GM19395 (cell line): ENCODE measurements at regions not wholly inside any gene's neighbourhood (a gene's known extent, or its start where the extent isn't known, plus 50 kb on each side); places are given as distances from the start of the nearest gene placed in this dataset.
"Not testable (repeated sequence)": the region's sequence is repeated elsewhere in the genome, so short reads cannot be mapped to it uniquely, and the experiment has no call there.

ENCODE experiments used
- ATAC-seq: cut with Tn5 transposase; IDR thresholded peaks from one replicate; pipeline ENCODE4 v1.9.1; 2021; ENCODE audit warnings: mild to moderate bottlenecking, moderate library complexity; ENCODE audit not compliant: unreplicated experiment

DNA sequence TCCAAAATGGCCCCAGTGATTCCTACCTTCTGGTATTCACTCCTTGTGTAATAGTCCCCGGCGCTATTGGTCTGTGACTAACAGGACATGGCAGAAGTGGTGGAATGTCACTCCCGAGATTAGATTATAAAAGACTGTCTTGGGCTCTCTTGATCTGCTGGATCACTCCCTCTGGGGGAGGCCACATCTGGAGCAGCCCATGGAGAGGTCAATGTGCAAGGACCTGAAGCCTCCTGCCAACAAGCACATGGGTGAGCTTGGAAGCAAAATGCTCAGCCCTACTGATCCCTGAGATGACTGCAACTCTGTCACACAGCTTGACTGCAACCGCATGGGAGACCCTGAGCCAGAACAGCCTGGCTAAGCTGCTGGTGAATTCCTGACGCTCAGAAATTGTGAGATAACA is 94.3 kb upstream of the GLI2 start:
- ATAC-seq, result no peak

DNA sequence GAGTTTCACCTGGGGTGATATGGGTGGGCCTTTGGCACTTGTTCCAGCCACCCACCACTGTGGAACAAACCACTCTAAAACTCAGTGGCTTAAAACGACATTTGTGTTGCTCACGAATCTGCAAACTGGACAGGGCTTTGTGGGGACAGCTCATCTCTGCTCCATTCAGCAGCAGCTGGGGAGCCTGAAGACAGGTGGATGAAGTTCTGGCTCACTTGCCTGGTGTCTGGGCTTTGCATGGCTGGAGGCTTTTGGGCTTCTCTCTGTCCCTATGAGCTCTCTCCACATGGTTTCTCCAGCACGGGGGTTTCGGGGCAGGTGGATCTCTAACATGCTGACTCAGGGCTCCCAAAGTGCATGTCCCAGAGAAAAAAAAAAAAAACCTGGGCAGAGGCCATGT is 93.0 kb upstream of the GLI2 start:
- ATAC-seq, result no peak

DNA sequence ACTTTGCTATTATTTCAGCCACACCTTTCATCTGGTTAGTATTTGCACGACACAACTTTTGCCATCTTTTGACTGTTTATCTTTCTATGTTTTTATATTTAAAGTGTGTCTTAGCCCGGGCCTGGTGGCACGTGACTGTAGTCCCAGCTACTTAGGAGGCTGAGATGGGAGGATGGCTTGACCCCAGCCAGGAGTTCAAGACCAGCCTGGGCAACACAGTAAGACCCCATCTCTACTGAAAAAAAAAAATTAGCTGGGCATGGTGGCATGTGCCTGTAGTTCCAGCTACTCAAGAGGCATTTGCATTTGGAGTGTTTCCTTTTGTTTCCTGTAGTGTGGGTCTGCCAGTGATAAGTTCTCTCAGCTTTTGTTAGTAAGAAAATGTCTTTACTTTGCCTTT is 88.7 kb upstream of the GLI2 start:
- ATAC-seq, result no peak

DNA sequence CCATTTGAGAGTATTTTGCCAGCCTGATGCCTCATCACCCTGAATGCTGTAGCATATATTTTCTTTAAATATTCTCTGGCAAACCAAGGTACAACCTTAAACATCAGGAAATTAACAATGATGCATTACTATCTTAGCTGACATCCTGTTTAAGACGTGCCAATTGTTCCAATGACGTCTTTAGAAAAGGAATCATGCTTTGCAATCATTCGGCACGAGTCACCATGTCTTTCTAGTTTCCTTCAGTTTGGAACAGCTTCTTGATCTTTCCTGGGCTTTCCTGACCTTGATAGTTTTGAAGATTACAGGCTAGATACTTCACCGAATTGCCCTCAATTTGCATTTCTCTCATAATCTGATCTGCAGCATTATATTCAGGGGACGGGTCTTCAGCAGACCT is 88.2 kb upstream of the GLI2 start:
- no peak for ATAC-seq

DNA sequence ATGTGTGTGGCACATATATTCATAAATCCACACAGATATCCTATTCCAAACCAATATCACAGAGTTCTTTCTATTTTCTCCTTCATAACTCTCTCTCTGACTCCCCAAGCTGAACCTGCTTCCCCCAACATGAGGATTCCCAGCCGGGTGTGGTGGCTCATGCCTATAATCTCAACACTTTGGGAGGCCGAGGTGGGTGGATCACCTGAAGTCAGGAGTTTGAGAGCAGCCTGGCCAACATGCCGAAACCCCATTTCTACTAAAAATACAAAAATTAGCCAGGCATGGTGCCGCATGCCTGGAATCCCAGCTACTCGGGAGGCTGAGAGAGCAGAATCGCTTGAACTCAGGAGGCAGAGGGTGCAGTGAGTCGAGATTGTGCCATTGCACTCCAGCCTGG is 86.3 kb upstream of the GLI2 start:
- not testable (repeated sequence) for ATAC-seq

DNA sequence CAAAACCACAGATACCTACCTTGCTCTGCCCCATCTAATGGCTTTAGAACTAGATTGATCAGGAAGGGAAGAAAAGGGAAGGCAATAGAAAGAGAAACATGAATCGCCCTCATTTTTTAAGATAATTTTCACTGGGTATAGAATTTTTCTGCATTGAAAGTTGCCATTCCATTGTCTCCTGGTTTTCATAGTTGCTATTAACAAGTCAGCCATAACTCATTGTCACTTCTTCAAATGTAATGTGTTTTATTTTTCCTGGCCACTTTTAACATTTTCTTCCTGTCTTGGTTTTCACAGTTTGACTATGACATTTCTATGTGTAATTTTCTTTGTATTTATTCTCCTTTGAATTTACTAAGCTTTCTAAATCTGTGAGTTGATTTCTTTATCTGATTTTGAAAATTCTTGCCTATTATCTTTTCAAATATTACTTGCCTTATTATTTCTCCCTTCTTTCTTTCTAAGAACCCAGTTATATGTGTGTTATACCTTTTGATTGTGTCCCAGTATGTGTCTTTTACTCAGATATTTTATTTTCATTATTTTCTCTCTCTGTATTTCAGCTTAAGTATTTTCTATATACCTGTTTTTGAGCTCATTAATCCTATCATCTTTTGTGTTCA is 85.5 kb upstream of the GLI2 start:
- ATAC-seq, result no peak

DNA sequence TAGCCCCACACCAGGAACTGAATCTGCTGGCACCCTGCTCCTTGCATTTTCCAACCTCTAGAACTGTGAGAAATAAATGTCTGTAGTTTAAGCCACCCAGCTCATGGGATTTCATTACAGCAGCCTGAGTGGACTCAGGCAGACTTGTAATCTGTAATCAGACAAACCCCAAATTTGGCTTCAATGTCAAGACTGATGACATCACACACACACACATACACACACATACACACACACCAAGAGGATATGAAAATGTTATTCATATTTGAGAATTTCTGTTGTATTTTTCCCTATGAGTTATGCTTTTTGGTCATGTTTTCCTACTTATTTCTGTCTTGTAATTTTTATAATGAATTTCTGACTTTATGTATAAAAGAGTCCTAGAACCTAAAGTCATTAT is 83.8 kb upstream of the GLI2 start:
- no peak for ATAC-seq

DNA sequence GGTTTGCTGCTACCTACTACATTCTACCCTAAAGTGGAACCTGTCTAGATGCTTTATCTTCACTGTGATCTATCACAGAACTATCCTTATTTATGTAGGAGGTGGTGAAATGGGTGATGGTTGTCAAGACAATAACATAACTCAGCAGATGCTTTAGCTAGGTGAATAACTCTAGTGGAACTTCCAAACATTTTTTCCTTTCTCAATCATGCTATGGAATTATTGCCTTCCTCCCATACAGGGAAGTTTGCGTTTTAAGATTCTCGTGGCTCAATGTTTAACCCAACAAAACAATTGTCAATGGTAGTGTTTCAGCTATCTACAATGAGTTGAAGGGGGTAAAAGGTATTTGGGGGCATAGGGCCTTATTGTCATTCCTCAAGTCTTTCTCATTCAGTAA is 82.6 kb upstream of the GLI2 start:
- no peak for ATAC-seq

DNA sequence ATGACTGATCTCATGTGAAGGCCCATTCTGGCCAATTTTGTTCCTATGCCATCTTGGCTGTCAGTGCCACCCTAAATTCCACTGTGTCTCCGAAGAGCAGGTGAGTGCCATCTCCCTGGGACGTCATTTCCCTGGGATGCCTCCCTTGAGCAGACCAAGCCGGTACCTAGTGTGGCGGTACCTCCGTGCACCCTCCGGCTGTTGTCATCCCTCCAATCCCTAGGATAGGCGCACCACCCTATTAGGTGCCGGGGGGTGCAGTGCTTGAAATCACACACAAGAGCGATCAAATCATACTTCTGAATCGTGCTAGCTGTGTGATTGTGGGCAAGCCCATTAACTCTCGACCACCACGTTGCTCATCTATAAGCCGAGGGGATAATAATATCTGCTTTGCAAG is 81.8 kb upstream of the GLI2 start:
- ATAC-seq, result no peak

DNA sequence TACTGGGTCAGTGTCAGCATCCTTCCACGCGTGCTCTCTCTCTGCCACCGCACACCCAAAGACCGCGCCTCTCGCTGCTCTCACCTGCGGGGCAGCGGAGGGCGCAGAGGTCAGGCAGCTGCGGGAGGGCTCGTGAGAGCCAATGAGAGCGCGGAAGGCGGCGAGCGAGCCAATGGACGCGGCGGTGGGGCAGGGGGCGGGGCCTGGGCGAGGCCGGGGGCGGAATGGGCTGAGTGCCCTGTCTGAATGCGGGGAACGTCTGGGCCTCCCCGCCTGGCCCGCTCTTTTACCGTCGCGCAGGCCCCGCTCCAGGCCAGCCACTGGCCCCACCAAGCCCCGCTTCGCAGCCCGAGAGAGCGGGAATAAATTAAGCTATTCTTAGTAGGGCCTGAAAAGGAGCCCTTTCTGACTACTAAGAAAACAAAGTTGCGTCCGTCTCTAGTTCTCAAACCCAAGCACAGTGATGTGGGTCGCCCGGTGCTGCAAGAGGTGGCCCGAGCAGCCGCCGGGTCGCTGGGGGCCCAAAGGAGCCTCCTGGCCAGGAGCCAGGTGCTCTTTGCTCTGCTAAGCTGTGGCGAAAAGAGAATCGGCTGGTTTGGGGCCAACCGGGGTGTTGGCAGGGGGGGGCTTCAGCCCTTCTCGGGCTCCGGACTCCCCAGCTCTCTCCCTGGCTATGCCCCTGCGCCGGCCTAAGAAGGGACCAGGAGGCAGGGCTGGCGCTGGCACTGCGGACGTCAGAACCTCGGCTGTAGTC is 81.1 kb upstream of the GLI2 start:
- no peak for ATAC-seq

DNA sequence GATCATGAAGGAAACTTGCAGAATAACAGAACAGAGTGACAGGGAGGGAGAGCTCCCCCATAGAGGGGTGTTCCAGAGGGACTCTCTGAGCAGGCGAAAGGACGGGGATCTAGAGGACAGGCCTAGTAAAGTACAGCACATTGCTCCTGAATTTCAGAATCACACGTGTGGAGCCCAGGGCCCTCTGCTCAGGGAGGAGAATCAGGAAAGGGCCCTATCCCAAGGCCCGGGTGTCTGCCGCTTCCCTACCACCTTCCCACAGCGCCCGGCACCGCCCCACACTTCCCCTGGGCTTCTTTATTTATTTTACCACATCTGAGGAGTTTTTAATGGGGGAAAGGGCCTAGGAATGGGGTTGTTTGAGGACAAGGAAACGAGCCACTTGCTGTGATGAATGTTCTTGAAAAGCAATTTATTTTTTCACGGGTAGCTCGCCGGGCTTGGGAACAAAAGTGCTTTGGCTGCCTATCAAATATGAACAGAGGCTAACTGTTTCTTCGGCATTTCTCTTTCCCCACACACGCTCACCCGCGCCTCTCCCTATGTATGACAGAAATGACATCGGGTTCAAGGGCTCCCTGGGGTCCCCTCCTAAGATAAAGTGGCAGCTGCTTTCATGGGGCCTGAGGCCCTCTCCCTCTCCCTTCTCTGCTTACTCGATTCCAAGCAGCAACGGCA is 79.3 kb upstream of the GLI2 start:
- ATAC-seq, result no peak

DNA sequence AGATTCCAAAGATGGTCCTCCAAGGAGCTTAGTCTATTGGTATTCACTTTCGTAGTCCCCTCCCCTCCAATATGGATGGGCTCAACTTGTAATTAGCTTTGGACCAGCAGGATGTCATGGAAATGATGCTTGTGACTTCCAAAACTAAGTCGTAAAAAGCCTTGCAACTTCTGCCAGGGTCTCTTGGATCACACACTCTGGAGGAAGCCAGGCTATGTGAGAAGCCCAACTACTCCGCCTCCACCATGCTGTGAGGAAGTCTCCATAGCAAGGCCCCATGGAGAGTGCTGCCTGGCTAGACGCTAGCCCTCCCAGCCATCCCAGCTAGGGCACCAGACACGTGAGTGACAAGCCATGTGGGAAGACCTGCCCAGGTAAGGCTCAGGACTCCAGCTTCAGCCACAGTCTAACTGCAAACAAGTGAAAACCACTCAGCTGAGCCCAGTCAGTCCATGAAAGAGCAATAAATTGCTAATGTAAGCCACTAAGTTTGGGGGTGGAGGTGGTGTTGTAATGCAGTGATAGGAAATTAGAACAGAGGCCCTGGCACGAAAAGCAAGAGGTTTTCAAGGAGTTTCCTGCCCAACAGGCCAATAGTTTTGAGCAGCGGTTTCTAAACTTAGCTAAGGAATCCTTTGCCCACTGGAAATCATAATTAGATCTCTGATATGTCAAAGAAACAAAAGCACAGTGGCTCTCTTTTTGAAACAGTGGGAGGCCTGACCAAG is 77.5 kb upstream of the GLI2 start:
- ATAC-seq, result no peak

DNA sequence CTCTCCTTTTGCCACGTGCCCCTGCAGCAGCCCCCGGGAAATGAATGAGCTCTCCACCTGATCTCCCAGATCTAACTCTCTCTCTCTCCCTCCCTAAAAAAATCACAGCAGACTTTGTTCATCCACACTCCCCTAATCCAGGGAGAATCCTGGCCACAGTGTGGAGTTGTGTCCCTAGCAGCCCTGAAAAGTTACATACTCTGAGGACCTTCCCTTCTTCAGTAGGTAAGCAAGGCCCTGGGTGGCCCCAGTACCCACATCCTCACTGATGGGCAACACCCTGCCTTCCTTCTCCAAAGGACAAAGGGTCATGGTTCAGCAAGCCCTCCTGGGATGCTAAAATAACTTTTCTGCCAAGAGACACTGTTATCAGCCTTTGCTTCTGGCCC is 76.9 kb upstream of the GLI2 start:
- no peak for ATAC-seq

DNA sequence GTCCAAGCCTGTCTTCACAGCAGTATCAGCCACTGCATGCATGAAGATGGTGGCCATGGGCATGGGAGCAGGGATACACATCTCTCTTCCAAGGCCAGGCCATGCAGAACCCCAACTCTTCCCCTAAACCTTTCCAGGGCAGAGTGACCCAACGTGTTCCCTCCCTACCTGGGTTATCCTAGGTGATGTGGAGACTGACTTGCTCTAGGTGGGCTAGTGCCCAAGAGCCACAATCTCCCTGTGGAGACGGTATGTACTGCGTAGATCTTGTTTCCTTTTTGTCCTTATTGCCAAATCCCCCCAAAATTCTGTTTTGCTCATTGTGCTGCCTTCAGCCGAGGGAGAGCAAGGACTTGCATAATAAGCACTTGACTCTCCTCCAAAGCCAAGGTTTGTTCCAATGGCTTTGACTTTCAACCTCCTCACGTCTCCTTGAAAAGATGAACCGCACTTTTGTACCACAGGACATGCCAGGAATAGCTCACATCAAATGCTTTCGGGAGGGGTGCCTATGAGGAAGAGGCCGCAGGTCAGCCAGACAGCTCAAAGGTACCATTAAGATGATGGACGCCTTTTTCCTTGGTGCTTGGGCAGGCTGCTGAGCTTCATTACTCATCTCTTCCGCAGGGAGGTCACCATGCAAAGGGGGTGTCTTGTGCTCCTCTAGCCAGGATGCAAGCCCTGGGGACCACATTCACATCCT is 76.2 kb upstream of the GLI2 start:
- ATAC-seq, result no peak

DNA sequence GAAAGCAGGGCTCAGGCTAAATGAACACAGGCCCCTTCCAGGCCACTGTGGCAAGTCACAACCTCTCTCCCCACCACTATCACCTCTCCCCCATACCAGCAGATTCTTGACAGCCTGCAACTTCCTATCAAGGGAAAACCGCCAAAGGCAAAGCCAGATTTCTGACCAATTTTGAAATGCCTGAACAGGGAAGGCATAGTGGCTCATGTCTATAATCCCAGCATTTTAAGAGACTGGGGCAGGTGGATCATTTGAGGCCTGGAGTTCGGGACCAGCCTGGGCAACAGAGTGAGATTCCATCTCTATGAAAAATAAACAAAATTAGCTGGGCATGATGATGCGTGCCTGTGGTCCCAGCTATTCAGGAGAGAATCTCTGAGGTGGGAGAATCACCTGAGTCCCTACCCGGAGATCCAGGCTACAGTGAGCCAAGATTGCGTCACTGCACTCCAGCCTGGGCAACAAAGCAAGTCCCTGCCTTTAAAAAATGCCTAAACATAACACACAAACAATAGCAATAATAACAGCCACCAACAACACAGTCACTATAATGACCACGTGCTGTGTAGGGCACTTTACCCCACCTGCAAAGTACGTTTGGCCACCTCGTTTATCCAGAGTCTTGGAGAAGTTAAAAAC is 75.5 kb upstream of the GLI2 start:
- no peak for ATAC-seq

DNA sequence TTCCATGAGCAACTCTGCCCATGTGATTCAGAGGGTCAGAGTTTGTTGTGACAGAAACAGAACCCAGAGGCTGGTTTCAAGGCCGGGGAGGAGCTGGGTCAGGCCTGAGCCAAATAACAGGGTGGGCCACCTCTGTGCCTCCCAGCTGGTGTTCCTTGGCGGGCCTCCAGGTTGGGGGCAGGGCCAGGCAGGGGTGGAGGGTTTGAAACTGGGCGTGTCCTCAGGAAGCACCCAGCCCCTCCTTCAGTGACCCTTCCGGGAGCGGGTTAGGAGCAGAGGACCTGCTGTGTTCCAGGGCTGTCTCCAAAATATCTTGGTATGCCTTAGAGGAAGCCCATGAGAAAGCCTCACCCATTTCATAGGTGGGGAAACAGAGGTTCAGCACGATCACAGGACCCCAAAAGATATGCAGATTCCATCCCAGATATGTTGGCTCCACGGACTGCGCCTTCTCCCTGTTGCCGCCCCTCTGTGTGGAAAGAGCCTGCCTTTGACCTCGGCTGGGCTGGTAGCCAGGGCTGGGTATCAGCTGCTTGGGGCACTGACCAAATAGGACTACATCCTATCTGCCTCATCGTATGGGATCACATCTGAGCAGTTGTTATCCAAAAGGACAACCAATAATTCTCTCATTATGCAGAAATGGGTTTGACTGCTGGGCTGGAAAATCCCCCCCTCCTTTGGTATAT is 74.8 kb upstream of the GLI2 start:
- ATAC-seq, result no peak

DNA sequence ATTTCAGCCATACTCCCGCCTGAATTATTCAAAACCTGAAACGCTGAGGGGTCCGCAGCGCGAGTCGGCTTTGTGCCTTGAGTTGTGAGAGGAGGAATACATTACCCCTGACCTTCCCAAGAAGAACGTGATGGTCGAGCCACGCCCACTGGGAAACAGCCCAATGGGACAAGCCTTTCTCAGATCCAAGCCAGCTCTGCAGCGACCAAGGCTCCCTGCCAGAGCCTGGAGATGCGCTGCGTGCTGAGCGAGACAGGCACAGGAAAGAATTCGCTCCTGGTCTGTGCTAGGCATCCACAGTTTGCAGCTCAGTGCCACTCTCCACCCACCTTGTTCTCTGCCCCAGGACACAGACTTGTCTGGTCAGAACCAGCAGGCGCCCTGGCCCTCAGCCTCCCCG is 74.1 kb upstream of the GLI2 start:
- ATAC-seq, result no peak

DNA sequence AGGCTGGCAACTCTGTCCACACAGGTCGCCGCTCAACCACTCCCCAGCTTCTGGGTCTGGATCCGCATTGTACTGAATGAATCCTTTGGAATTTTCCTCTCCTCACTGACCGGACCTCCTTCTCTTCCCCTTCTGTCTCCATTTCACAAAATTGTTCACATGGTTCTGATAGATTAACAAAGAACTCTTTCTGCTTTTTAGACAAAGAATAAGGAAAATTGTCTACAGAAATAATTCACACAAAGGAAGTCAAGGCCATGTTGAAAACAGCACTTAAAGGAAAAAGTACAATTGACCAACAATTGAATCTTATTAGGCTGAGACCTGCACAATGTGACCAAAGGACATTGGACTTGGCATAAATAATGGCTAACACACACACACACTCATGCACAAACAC is 73.6 kb upstream of the GLI2 start:
- no peak for ATAC-seq

DNA sequence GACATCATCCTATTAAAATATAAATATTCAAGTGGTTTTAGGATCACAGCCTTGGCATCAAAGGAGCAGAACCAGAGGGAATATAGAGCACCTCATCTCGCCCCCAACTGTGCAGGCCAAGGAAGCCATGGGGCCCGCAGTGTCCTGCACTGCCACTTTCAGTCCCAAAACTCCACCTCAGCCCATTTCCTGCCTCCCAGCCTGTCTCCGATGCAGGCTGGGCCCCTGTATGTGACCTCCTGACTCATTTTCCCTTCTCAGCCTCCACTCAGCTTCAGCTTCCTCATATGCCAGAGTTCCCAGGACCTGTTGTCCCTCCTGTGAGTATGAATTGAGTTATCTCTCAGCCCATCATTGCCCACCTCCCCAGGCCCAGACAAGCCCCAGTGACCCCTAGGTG is 72.9 kb upstream of the GLI2 start:
- ATAC-seq, result no peak

DNA sequence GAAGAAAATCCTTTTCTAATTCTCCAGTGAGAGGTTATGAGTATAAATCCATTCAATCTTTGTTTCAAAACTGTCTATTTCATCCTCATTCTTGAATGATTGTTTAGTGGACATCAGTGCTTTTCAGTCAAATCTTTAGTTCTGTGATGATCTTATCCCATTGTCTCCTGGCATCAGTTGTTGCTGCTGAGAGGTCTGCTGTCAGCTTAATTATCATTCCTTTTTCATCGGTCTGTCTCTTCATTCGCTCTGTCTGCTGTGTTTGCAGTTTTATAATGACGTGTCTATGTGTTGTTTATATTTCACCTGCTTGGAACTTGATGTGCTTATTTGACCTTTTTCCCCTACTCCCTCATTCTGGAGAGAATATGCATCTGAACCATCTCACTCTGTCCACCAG is 69.2 kb upstream of the GLI2 start:
- no peak for ATAC-seq
